ENCODE measurements at regions not wholly inside any gene's neighbourhood (a gene's known extent, or its start where the extent isn't known, plus 50 kb on each side); places are given as distances from the start of the nearest gene placed in this dataset.

- TF ChIP-seq POLR2A (IDR thresholded peaks at IDR 0.05): no peak
- TF ChIP-seq, protein P1, sequence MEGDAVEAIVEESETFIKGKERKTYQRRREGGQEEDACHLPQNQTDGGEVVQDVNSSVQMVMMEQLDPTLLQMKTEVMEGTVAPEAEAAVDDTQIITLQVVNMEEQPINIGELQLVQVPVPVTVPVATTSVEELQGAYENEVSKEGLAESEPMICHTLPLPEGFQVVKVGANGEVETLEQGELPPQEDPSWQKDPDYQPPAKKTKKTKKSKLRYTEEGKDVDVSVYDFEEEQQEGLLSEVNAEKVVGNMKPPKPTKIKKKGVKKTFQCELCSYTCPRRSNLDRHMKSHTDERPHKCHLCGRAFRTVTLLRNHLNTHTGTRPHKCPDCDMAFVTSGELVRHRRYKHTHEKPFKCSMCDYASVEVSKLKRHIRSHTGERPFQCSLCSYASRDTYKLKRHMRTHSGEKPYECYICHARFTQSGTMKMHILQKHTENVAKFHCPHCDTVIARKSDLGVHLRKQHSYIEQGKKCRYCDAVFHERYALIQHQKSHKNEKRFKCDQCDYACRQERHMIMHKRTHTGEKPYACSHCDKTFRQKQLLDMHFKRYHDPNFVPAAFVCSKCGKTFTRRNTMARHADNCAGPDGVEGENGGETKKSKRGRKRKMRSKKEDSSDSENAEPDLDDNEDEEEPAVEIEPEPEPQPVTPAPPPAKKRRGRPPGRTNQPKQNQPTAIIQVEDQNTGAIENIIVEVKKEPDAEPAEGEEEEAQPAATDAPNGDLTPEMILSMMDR (IDR thresholded peaks at IDR 0.05): no peak
These were observed 229.8 kb downstream of the BLID start for GRCh38 chr11:121886005-121886734.

All from lower leg skin (tissue), 3 donors.